ENCODE measurements at regions not wholly inside any gene's neighbourhood (a gene's known extent, or its start where the extent isn't known, plus 50 kb on each side); places are given as distances from the start of the nearest gene placed in this dataset.
"Not testable (repeated sequence)": the region's sequence is repeated elsewhere in the genome, so short reads cannot be mapped to it uniquely, and the experiment has no call there.

DNA sequence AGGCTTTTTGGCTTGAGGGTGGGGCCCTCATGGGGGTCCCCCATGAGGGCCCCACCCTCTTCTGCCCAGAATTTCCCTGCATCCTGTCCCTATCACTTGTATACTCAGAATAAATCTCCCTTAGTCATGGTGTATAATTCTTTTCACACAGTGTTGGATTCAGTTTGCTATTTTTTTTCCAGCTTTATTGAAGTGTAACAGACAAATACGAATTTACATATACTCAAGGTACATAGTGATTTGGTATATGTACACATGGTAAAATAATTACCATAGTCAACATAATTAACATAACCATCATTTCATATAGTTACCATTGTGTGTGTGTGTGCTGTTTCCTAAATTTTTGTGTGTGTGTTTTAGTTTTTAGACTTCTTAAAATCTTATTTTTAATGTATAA lies 289.4 kb downstream of the CNTNAP3B start:
- not testable (repeated sequence) for DNase-seq

- DNase-seq = not testable (repeated sequence)
Observed at GRCh38 chr9:41838953-41839352, 290.3 kb downstream of the CNTNAP3B start.

DNA sequence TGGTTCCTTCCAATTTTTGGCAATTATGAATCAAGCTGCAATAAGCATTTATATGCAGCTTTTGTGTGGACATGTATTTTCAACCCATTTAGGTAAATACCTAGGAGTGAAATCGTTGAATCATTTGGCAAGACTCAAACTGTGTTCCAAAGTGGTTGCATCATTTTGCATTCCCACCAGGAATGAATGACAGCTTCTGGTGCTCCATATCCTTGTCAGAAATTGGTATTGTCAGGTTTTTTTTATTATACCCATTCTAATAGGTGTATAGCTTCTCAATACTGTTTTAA lies 290.7 kb downstream of the CNTNAP3B start:
- not testable (repeated sequence) for DNase-seq

DNA sequence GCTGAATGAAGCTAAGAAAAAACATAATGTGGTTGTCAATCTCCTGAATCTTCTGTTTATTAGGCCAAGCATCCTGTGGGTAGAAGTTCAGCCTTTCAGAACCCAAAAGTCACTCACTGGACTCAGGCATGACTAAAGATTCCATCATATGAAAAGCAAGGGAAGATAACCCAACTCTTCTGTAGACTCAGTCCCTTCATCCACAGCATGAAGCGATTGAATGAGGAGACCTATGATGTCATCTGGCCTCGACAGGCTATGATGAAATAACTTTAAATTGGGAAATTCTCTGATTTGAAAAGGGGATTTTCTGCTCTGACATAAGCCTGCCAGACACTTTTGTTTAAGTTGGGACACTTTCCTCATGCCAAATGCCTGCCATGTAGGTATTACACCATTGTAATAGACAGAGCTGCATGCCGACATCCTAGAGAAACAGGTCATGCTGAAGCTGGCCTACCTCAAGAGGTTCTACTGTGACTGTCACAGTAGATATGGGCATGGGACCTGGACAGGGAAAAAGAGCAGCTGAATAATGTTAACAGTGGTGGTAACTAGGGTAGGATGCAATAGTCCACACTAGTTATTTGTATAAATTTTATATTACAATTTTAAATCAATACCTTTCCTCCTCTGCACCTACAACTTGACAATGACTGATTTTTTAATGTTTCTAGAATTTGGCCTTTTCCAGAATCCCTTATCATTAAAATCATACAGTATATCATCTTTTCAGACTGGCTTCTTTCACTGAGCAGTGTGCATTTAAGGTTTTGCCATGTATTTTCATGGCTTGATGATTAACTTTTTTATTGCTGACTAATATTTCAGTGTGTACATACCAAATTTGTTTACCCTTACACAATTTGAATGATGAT lies 291.3 kb downstream of the CNTNAP3B start:
- not testable (repeated sequence) for DNase-seq

DNA sequence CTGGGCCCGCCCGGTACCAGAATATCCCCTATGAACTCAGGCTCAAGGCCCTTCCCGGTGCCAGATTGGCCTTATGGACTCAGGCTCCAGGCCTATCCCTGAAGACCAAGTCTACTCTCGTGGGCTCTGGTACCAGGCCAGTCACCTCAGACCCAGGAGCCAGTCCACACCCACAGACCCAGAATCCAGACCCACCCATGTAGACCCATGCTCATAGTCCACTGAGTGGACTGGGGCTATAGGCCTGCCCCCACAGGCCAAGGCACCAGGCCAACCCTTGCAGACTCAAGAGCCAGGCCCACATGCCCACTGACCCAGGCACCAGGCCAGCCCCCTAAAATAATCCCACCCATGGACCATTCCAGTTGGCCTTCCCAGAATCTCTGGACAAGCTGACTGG lies 296.1 kb downstream of the CNTNAP3B start:
- not testable (repeated sequence) for DNase-seq

DNA sequence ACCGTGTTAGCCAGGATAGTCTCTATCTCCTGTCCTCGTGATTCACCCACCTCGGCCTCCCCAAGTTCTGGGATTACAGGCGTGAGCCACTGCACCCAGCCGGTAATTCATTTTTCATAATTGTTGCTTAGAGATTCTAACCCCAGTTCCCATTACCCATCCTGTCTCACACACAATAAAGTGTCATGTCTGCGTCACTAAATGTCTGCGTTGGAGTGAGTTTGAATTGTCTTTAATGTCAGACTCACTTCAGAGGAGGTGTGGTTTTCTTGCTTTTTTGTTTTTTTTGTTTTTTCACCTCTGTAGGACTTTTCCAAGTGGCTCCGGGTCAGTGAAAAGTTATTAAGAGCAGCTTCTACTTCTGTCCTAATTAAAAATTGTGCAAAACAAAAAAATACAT lies 304.5 kb downstream of the CNTNAP3B start:
- DNase-seq = not testable (repeated sequence)

DNA sequence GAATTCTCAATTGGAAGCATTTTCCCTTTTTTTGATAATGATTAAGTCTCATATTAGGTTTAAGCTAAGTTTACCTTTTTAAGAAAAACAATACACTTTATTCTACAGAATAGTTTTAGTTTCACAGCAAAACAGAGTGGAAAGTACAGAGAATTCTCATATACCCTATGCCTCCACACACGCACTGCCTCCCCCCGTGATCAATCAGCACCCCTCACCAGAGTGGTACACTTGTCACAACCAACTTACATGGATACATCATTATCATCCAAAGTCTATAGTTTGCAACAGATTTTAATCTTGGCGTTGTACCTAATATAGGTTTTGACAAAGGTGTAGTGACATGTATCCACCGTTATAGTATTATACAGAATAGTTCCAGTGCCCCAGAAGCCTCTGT lies 326.5 kb downstream of the CNTNAP3B start:
- not testable (repeated sequence) for DNase-seq

- DNase-seq = not testable (repeated sequence)
Observed at GRCh38 chr9:41798684-41799083, 330.5 kb downstream of the CNTNAP3B start.

- DNase-seq = not testable (repeated sequence)
Observed at GRCh38 chr9:41790719-41791363, 338.4 kb downstream of the CNTNAP3B start.

DNA sequence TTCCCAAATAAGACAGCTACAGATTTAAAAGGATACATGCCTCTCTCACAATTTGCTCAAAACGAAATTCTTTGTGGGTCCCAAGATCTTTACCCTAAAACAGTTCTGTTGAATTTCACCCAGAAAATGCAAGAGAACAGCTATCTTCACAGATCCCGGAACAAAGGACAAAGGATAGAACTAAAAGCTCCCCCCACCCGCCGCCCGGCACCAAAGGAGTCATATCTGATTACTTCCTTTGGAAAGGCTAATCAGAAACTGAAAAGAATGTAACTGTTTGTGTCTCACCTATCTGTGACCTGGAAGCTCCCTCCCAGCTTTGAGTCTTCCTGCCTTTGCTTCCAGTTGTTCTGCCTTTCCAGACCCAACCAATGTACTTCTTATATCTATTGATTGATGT lies 339.2 kb downstream of the CNTNAP3B start:
- not testable (repeated sequence) for DNase-seq

DNA sequence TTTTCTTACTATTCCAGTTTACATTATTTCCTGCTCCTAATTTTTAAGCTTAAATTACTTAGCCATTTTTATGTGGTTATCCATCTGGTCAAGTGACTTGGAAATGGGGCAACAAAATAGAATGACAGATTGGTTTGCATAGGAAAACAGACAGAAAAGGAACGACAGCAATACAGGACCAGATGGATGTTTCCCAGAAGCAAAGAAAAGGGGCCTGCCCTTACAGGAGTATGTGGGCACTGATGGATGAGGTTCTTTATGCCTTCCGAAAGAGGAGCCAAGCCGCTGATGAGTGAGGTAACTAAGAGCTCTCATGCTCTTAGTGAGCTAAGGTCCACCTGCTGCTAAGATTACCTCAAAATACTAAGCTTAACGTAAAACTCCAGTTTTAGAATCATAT lies 339.8 kb downstream of the CNTNAP3B start:
- not testable (repeated sequence) for DNase-seq

DNA sequence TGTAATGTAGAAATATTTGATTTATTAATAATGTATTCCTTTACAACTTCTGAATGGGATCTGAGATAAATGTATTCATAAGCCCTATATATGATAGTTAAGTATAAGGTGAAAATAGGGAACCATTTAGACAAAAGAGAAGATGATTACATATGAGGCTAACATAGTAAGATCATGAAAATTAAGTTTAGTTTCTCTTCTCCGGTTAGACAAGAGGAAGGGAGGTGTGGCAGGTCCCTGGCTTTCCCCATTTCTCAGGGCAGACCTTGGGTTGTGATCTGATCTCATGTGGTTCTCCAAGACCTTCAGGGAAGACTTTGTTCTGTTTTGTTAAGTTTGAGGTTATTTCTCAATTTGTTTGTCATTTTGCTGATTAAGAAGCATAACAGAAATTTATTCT lies 341.3 kb downstream of the CNTNAP3B start:
- DNase-seq = not testable (repeated sequence)

GRCh38 chr9:41787270-41787669 lies 342.0 kb downstream of the CNTNAP3B start:
- DNase-seq = not testable (repeated sequence)

GRCh38 chr9:41784006-41784405 lies 345.2 kb downstream of the CNTNAP3B start:
- DNase-seq = not testable (repeated sequence)

DNA sequence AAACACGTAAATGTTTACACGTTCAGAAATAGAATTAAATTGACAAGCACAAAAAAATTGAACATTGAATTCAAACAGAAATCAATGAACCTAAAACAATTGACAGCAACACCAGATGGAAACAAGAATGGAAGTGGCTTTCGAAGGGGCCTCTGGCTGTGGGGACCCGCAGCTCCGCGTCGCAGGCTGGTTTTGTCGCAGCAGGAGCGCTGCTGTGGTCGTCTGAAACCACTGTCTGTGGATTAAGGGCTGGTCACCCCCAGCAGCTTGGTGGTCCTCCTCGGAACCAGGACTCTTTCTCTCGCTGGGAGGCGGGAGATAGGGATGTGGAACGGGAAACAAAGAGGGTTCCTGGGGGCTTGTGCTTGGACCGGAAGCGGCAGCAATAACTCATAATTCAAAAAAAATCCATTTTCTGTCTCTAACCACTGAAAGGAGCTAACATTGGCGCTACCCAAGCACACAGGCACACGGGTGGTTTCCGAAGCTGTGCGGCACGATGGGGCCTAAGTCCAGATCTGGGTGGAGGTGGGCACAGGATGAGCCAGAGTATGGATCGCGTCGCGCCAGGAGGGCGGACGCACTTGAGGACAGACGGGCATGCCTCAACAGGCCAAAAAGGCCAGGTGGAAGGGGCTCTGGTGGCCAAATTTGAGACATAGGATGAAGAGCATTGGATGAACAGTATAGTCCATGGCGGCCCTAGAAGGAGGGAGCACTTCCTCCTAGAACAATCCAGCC lies 346.0 kb downstream of the CNTNAP3B start:
- not testable (repeated sequence) for DNase-seq

DNA sequence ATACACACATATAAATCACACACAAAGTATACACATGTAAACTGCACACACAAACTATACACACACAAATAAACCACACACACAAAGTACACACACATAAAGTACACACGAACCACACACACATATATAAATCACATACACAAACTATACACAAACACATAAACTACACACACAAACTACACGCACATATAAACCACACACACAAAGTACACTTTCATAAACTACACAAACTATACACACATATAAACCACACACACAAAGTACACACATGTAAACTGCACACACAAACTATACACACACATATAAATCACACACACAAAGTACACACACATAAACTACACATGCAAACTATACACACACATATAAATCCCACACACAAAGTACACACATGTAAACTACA lies 347.3 kb downstream of the CNTNAP3B start:
- DNase-seq = not testable (repeated sequence)

GRCh38 chr9:41779897-41780406 lies 349.3 kb downstream of the CNTNAP3B start:
- DNase-seq = not testable (repeated sequence)

GRCh38 chr9:41779192-41779591 lies 350.0 kb downstream of the CNTNAP3B start:
- DNase-seq = not testable (repeated sequence)

DNA sequence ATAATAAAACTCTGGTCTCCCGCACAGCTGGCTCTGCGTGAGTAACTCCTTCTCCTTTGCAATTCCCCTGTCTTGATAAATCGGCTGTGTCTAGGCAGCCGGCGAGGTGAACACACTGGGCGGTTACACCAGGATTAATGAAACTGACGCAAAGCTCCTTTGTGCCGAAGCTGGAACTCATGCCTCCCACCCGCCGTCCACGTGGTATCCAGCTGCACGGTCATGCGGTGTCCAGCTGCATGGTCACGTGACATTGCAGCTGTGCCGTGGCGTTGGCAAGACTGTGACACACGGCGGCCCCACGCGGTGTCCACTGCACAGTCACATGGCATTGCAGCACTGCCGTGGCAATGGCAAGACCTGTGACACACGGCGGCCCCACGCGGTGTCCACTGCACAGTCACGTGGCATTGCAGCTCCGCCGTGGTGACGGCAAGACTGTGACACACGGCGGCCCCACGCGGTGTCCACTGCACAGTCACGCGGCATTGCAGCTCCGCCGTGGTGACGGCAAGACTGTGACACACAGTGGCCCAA lies 350.6 kb downstream of the CNTNAP3B start:
- DNase-seq = not testable (repeated sequence)

- not testable (repeated sequence) for DNase-seq
Observed at GRCh38 chr9:41777536-41777935, 351.7 kb downstream of the CNTNAP3B start.

DNA sequence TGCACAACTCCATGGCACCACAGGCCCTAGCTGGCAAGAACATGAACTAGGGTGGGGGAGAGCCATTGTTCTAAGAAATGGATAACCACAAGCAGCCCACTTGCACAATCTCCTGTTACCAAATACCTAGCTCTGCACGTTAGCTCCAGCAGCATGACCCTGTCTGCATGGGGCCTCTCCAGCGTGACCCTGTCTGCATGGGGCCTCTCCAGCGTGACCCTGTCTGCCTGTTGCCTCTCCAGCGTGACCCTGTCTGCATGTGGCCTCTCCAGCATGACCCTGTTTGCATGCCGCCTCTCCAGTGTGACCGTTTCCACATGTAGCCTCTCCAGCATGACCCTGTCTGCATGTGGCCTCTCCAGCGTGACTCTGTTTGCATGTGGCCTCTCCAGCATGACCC lies 356.7 kb downstream of the CNTNAP3B start:
- not testable (repeated sequence) for DNase-seq

- not testable (repeated sequence) for DNase-seq
Observed at GRCh38 chr9:41771693-41772092, 357.5 kb downstream of the CNTNAP3B start.
